Epithelial cell of proximal tubule (primary cell): ENCODE measurements at regions not wholly inside any gene's neighbourhood (a gene's known extent, or its start where the extent isn't known, plus 50 kb on each side); places are given as distances from the start of the nearest gene placed in this dataset.

ENCODE experiments used
- DNase-seq: peaks from one replicate; pipeline ENCODE4 v3.0.0-alpha.2; 2011; ENCODE audit warnings: low read depth
- H3K4me3 ChIP-seq: 2 replicates; pipeline ENCODE4 v1.5.1; 2011; ENCODE audit warnings: low read depth, mild to moderate bottlenecking, low read length
- CTCF ChIP-seq: conservative IDR thresholded peaks from 2 replicates; pipeline ENCODE4 v1.5.1; 2012; ENCODE audit warnings: low read depth, mild to moderate bottlenecking, low read length

- no peak overlapping the region for H3K4me3 ChIP-seq
- TF ChIP-seq CTCF, result no peak
- no peak for DNase-seq
Measured at GRCh38 chr9:84169240-84169639, 171.3 kb downstream of the SLC28A3 start.

GRCh38 chr9:84170521-84171141 lies 169.9 kb downstream of the SLC28A3 start:
- peak; percentile 26 for TF ChIP-seq CTCF
- DNase-seq, result peak; percentile 89

GRCh38 chr9:84173961-84174360 lies 166.6 kb downstream of the SLC28A3 start:
- DNase-seq, result no peak
- no peak overlapping the region for H3K4me3 ChIP-seq
- no peak for TF ChIP-seq CTCF

More at GRCh38 chr9:84170521-84171141, 169.9 kb downstream of the SLC28A3 start:
- H3K4me3 ChIP-seq, result no peak overlapping the region

GRCh38 chr9:84174486-84174885 lies 166.1 kb downstream of the SLC28A3 start:
- DNase-seq, result no peak
- no peak overlapping the region for H3K4me3 ChIP-seq
- no peak for TF ChIP-seq CTCF

DNA sequence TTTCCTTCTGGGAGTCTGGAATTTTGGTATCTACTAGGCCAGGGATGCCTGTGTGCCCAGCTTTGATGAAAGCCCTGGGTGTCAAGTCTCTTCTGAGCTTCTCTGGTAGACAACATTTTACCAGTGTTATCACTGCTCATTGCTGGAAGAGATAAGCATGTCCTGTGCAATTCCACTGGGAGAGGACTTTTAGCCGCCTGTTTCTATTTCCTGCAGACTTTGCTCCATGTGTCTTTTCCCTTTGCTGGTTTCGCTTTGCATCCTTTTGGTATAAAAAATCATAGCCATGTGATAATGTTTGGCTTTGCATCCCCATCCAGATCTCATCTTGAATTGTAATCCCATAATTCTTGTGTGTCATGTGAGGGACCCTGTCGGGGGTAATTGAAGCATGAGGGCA lies 163.2 kb downstream of the SLC28A3 start:
- H3K4me3 ChIP-seq, result no peak overlapping the region
- no peak for DNase-seq
- no peak for TF ChIP-seq CTCF

- H3K4me3 ChIP-seq, result no peak overlapping the region
- DNase-seq, result no peak
- no peak for TF ChIP-seq CTCF
Measured at GRCh38 chr9:84179531-84179930, 161.0 kb downstream of the SLC28A3 start.

DNA sequence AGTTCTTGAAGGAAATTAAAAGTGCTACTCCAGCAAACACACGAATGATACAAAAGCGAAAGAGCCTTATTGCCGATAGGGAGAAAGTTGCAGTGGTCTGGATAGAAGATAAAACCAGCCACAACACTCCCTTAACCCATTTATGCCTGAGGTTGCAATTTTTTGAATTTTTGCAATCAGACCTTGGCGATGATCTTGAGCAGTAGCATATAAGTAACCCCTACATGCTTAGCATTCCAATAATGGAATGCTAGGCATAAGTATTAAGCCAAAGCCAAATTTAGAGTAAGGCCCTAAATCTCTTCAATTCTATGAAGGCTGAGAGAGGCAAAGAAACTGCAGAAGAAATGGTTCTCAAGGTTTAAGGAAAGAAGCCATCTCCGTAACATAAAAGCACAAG lies 153.5 kb downstream of the SLC28A3 start:
- no peak overlapping the region for H3K4me3 ChIP-seq
- no peak for DNase-seq
- no peak for TF ChIP-seq CTCF
